HG02970 (cell line): ENCODE measurements at regions not wholly inside any gene's neighbourhood (a gene's known extent, or its start where the extent isn't known, plus 50 kb on each side); places are given as distances from the start of the nearest gene placed in this dataset.
"Not testable (repeated sequence)": the region's sequence is repeated elsewhere in the genome, so short reads cannot be mapped to it uniquely, and the experiment has no call there.

Experiments used
- ATAC-seq: cut with Tn5 transposase; IDR thresholded peaks from one replicate; pipeline ENCODE4 v1.9.1; 2021; ENCODE audit warnings: mild to moderate bottlenecking, moderate library complexity, moderate number of reproducible peaks; ENCODE audit not compliant: unreplicated experiment, low FRiP score

GRCh38 chr6:12473494-12473893 lies 183.3 kb downstream of the EDN1 start:
- no peak for ATAC-seq

GRCh38 chr6:12474167-12475140 lies 184.3 kb downstream of the EDN1 start:
- ATAC-seq, result no peak

- no peak for ATAC-seq
Observed at GRCh38 chr6:12476484-12476883, 186.3 kb downstream of the EDN1 start.

- no peak for ATAC-seq
Observed at GRCh38 chr6:12477616-12478015, 187.5 kb downstream of the EDN1 start.

- ATAC-seq, result no peak
Observed at GRCh38 chr6:12478921-12479320, 188.8 kb downstream of the EDN1 start.

- no peak for ATAC-seq
Observed at GRCh38 chr6:12479451-12479850, 189.3 kb downstream of the EDN1 start.

GRCh38 chr6:12479881-12480280 lies 189.7 kb downstream of the EDN1 start:
- no peak for ATAC-seq

GRCh38 chr6:12480379-12480778 lies 190.2 kb downstream of the EDN1 start:
- no peak for ATAC-seq

GRCh38 chr6:12481292-12481691 lies 191.1 kb downstream of the EDN1 start:
- ATAC-seq, result no peak

- no peak for ATAC-seq
Observed at GRCh38 chr6:12481850-12482249, 191.7 kb downstream of the EDN1 start.

- no peak for ATAC-seq
Observed at GRCh38 chr6:12482386-12483375, 192.5 kb downstream of the EDN1 start.

- ATAC-seq, result no peak
Observed at GRCh38 chr6:12483712-12484111, 193.6 kb downstream of the EDN1 start.

GRCh38 chr6:12484519-12484918 lies 194.4 kb downstream of the EDN1 start:
- ATAC-seq, result no peak

- no peak for ATAC-seq
Observed at GRCh38 chr6:12485226-12485764, 195.1 kb downstream of the EDN1 start.

- no peak for ATAC-seq
Observed at GRCh38 chr6:12485837-12486236, 195.7 kb downstream of the EDN1 start.

GRCh38 chr6:12490351-12490903 lies 200.3 kb downstream of the EDN1 start:
- ATAC-seq, result no peak

- no peak for ATAC-seq
Observed at GRCh38 chr6:12490904-12491571, 200.9 kb downstream of the EDN1 start.

GRCh38 chr6:12492929-12493328 lies 202.8 kb downstream of the EDN1 start:
- not testable (repeated sequence) for ATAC-seq

GRCh38 chr6:12493446-12493845 lies 203.3 kb downstream of the EDN1 start:
- ATAC-seq, result no peak

- no peak for ATAC-seq
Observed at GRCh38 chr6:12494161-12494560, 204.0 kb downstream of the EDN1 start.
